GM10266 (cell line): ENCODE measurements at regions not wholly inside any gene's neighbourhood (a gene's known extent, or its start where the extent isn't known, plus 50 kb on each side); places are given as distances from the start of the nearest gene placed in this dataset.
"Not testable (repeated sequence)": the region's sequence is repeated elsewhere in the genome, so short reads cannot be mapped to it uniquely, and the experiment has no call there.

Experiments used
- DNase-seq: peaks from one replicate; pipeline ENCODE4 v3.0.0; 2012; ENCODE audit errors: extremely low spot score
- TF ChIP-seq, protein P1 (sequence below): IDR thresholded peaks from 2 replicates; pipeline ENCODE4 v1.5.1; 2012; ENCODE audit warnings: mild to moderate bottlenecking, low read depth; ENCODE audit not compliant: control insufficient read depth, insufficient read depth; ENCODE audit errors: missing control alignments

DNA sequence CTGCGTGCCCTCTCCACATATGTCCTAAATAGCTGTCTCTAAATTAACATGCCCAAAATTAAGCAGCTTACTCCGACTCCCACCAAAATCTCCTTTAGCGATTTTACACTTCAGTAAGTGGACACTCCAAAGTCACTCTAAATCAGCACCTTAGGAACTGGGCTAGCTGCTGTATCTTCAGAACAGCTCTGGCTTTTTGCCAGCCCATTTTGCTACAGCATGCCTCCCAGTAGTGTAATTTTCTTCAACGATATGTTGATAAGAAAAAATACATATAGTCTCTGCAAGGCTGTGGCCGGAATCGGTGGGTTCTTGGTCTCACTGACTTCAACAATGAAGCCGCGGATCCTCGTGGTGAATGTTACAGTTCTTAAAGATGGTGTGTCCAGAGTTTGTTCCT lies 291.8 kb upstream of the RGPD4 start:
- no peak for DNase-seq

DNA sequence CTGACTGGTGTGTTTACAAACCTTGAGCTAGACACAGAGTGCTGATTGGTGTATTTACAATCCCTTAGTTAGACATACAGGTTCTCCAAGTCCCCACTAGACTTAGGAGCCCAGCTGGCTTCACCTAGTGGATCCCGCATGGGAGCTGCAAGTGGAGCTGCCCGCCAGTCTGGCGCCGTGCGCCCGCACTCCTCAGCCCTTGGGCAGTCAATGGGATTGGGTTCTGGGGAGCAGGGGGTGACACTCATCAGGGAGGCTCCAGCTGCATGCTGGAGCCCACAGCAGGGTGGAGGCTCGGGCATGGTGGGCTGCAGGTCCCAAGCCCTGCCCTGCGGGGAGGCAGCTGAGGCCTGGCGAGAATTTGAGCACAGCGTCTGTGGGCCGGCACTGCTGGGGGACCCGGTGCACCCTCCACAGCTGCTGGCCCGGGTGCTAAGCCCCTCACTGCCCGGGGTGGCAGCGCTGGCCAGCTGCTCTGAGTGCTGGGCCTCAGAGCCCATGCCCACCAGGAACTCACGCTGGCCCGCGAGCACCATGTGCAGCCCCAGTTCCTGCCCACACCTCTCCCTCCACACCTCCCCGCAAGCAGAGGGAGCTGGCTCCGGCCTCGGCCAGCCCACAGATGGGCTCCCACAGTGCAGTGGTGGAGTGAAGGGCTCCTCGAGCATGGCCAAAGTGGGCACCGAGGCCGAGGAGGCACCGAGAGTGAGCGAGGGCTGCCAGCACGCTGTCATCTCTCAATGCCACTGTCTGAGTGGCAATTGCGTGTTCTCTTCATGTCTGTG lies 290.6 kb upstream of the RGPD4 start:
- not testable (repeated sequence) for DNase-seq

More for the DNA sequence above, 291.8 kb upstream of the RGPD4 start:
- TF ChIP-seq, protein P1, sequence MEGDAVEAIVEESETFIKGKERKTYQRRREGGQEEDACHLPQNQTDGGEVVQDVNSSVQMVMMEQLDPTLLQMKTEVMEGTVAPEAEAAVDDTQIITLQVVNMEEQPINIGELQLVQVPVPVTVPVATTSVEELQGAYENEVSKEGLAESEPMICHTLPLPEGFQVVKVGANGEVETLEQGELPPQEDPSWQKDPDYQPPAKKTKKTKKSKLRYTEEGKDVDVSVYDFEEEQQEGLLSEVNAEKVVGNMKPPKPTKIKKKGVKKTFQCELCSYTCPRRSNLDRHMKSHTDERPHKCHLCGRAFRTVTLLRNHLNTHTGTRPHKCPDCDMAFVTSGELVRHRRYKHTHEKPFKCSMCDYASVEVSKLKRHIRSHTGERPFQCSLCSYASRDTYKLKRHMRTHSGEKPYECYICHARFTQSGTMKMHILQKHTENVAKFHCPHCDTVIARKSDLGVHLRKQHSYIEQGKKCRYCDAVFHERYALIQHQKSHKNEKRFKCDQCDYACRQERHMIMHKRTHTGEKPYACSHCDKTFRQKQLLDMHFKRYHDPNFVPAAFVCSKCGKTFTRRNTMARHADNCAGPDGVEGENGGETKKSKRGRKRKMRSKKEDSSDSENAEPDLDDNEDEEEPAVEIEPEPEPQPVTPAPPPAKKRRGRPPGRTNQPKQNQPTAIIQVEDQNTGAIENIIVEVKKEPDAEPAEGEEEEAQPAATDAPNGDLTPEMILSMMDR = no peak

DNA sequence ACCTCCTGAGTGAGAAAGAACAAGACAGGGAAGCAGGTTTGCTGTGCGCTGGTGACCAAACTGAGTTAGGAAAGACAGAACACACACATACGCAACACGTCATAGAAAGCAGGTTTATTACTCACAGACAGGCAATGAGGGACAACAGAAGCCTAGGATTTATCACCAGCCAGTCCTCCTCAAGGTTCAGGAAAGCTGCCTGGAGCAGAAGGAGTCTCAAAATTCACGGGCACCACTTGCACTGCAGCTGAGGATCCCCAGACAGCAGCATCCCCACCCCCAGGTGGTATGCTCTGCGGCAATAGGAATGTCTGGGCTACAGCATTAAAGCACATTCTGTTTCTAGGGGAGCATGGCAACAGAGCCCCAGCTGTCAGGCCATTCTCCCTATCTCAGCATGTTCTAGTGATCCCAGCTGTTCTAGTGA lies 284.4 kb upstream of the RGPD4 start:
- TF ChIP-seq, protein P1 = no peak
- DNase-seq = no peak

DNA sequence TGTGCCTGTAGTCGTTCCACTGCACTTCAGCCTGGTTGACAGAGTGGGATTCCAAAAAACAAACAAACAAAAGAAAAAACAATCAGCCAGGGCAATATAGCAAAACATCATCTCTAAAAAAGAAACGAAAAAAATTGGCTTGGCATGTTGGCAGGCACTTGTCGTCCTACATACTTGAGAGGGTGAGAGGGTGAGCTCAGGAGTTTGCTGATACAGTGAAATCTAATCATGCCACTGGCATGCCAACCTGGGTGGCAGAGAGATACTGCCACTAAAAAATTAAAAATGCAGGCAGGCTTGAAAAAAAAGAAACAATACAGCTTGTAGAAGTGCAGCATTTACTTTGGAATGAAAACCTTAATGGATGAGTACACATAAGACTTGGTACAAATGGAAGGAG lies 282.9 kb upstream of the RGPD4 start:
- TF ChIP-seq, protein P1 = no peak
- DNase-seq = no peak

DNA sequence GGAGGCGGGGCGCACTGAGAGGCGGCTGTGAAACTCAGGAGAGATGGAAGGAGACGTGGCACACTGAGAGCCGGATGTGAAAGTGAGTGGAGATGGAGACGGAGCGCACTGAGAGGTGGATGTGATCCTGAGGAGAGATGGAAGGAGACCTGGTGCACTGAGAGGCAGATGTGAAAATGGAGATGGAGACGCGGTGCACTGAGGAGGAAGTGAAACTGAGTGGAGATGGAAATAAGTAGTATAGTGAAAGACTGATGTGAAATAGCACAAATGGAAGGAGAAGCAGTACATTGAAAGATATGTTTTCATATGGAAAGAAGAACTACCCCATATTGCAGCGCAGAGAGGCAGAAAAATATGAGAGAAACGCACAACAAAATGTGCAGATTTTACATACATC lies 281.6 kb upstream of the RGPD4 start:
- TF ChIP-seq, protein P1 = no peak
- no peak for DNase-seq

DNA sequence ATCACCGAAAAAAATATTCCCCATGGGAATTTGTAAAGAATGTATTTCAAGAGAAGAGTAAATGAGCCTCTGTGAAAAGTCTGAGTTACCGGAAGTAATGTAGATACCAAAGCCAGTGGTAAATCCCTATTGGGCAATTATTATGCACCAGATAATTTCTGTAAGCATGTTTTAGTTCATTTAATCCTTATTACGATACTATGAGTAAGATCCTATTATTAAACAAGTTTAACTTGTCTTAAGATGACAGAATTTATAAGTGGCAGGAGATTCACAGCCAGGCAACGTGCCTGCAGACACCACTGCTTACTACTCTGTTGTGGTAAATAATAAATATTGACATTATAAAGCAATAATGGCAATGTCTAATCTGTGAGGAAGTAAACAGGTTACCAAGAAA lies 280.8 kb upstream of the RGPD4 start:
- DNase-seq = no peak
- TF ChIP-seq, protein P1 = no peak

DNA sequence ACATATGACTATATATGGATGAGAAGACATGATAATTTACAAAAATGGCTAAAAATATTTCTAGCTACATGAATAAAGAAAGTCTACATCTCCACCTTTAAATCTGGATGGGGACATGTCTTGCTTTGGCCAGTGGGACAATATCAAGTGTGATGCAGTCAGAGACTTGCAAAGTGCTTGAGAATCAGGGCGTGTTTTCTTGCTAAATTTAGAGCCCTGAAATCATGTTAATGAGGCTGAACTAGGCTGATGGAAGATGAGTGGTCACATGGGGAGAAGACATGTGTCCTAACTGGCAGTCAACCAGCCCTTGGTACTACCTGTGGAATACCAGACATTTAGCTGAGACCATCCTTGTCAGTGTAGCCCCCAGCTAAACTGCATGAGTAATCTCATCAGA lies 278.5 kb upstream of the RGPD4 start:
- TF ChIP-seq, protein P1 = no peak
- no peak for DNase-seq

DNA sequence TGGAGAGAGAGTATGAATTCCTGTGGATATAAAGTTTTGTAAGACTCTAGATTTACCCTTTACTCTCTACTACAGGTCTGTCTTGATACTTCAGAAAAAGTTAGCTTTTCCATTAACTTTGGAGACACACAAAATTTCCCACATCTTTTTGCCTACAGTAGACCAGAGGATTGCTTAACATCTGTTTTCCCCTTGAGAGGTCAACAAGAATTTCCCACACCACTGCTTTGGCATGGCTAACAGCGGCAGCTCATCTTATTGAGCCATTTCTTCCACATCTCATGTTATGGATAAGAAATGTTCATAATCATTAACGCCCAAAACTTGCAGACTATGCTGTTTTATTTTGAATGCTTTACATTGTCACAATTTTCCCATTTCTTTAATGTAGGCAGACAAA lies 273.6 kb upstream of the RGPD4 start:
- no peak for DNase-seq
- TF ChIP-seq, protein P1 = no peak
